ENCODE measurements at regions not wholly inside any gene's neighbourhood (a gene's known extent, or its start where the extent isn't known, plus 50 kb on each side); places are given as distances from the start of the nearest gene placed in this dataset.

DNA sequence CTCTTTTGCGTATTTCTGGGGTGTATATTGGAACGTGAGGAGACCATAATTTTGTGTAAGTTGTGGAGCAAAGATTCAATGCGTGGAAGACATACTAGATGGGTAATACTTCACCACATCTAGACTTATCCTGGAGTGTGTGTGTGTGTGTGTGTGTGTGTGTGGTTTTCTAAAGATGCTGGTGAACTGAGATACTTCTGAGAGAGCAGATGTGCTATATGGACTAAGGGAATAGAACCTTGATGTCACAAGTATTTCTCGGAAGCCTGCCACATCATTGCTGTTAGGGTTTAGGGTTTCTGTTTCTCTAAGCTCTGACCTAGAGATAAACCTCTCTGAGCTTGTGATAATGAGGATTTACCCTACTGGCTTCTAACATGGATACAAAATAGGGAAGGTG is 138.8 kb downstream of the DACT1 start:
- no peak for DNase-seq (ENCODE audit: low read depth)
- TF ChIP-seq, protein P1, sequence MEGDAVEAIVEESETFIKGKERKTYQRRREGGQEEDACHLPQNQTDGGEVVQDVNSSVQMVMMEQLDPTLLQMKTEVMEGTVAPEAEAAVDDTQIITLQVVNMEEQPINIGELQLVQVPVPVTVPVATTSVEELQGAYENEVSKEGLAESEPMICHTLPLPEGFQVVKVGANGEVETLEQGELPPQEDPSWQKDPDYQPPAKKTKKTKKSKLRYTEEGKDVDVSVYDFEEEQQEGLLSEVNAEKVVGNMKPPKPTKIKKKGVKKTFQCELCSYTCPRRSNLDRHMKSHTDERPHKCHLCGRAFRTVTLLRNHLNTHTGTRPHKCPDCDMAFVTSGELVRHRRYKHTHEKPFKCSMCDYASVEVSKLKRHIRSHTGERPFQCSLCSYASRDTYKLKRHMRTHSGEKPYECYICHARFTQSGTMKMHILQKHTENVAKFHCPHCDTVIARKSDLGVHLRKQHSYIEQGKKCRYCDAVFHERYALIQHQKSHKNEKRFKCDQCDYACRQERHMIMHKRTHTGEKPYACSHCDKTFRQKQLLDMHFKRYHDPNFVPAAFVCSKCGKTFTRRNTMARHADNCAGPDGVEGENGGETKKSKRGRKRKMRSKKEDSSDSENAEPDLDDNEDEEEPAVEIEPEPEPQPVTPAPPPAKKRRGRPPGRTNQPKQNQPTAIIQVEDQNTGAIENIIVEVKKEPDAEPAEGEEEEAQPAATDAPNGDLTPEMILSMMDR (IDR thresholded peaks at IDR 0.05; ENCODE audit: control insufficient read depth, insufficient read depth, low read depth, low read length, missing control alignments): no peak
- H3K4me3 ChIP-seq (ENCODE audit: control insufficient read depth, low read depth, low read length): no peak overlapping the region

DNA sequence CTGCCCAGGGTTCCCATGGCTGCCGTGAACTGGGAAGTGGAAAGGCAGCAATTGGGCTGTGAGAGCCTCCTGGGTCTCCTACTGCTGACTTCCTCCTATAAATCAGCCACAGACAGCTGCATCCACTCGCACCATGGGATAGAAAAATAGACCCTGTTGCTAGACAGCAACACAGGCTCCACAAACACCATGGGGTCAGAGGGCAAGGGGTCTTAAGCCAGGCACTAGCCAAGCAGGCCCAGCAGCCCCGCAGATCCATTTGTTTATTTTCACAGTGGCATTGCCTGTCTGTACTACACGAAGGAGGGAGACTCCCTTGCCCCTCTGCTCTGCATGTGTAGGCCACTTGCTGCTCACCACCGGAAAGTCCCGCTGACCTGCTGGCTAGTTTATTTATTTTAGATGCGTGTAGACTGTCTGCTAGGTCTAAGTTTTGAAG is 139.8 kb downstream of the DACT1 start:
- DNase-seq (ENCODE audit: low read depth): no peak
- H3K4me3 ChIP-seq (ENCODE audit: control insufficient read depth, low read depth, low read length): no peak overlapping the region
- TF ChIP-seq, protein P1 (IDR thresholded peaks at IDR 0.05; ENCODE audit: control insufficient read depth, insufficient read depth, low read depth, low read length, missing control alignments): no peak

DNA sequence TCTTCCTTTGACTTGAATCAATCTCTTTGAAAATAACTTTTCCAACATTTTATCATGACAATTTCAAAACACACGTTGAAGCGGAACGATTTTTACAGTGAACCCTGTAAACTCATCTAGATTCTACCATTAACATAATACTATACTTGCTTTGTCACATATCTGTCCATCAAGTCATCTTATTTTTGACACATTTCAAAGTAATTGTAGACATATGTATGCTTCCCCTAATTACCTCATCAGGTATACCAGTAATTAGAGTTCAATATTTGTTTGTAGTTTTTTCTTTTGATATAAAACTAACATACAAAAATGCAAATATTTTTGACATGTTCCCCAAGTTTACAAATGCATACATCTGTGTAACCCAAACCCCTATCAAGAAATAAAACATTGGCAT is 140.4 kb downstream of the DACT1 start:
- no peak overlapping the region for H3K4me3 ChIP-seq (ENCODE audit: control insufficient read depth, low read depth, low read length)
- TF ChIP-seq, protein P1 (IDR thresholded peaks at IDR 0.05; ENCODE audit: control insufficient read depth, insufficient read depth, low read depth, low read length, missing control alignments): no peak
- no peak for DNase-seq (ENCODE audit: low read depth)

DNA sequence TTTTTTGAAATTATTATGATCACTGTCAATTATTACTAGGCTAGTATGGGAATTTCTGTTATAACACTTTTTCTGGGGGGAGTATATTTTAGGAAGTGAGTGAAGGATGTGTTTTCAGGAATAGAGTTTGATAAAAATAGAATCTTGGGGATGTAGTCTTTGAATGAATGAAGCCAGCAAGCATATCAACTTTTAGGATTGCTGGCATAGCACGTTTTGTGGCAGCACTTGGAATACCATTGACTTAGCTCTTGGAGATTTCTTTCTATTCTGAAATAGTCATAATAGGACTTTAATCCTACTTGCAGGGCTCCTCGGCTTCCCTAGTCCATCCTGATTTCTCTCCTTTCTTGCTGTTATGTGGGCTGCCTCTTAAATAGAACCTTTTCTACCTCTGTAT is 141.6 kb downstream of the DACT1 start:
- TF ChIP-seq, protein P1 (IDR thresholded peaks at IDR 0.05; ENCODE audit: control insufficient read depth, insufficient read depth, low read depth, low read length, missing control alignments): no peak
- DNase-seq (ENCODE audit: low read depth): no peak
- H3K4me3 ChIP-seq (ENCODE audit: control insufficient read depth, low read depth, low read length): no peak overlapping the region

DNA sequence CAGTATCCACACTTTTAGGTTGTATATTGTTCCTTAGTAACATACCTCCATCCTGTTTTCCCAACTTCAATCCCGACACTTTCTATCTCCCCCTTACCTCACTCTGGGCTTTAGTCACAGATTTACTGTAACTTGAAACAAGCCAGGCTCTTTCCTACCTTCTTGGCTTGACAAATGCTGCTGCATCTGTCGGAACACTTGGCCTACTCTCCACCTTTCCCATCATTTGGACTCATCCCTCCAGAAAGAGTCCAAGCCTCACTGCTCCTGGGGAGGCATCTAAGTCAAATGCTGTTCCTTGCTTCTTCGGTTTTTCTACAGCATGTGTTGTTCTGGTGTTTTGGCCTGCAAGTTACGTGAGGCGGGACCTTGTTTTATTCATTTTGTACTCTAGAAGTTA is 142.4 kb downstream of the DACT1 start:
- DNase-seq (ENCODE audit: low read depth): no peak
- TF ChIP-seq, protein P1 (IDR thresholded peaks at IDR 0.05; ENCODE audit: control insufficient read depth, insufficient read depth, low read depth, low read length, missing control alignments): no peak
- H3K4me3 ChIP-seq (ENCODE audit: control insufficient read depth, low read depth, low read length): no peak overlapping the region

DNA sequence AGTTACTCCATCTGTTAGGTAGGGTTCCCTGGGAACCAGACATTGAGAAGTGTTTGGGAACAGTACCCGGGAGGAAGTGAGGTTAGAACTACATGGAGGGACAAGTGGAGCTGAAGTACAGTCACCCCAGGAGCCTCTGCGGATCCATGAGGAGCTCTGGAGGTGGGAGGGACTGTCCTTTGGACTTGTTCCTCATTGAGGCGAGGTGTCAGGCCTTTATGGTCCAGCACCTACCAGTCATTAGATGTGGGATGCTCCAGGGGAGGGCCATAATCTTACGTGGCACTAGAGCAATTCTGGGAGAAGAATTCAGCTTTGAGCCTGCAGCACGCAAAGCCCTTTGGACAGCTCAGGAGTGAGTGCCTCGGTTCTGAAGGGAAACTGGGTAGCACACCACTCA is 142.8 kb downstream of the DACT1 start:
- no peak for DNase-seq (ENCODE audit: low read depth)
- TF ChIP-seq, protein P1 (IDR thresholded peaks at IDR 0.05; ENCODE audit: control insufficient read depth, insufficient read depth, low read depth, low read length, missing control alignments): no peak
- no peak overlapping the region for H3K4me3 ChIP-seq (ENCODE audit: control insufficient read depth, low read depth, low read length)

DNA sequence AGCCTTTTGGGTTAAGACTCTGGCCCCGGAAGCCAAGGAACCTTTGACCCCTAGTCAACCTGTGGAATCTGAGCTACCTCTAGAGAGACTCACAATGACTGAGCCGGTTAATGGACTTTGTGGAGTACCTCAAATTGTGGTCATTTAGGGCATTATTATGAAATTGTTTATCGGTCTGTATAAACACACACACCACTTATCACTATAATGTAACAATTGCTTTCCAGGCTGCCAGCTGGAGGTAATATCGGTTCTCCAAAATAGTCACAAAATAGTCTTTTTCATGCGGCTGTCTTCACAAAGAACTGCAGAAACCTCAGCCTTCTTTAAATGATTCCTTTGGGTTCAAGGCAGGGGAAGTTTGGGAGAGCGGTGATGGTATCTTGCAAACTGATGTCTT is 144.2 kb downstream of the DACT1 start:
- DNase-seq (ENCODE audit: low read depth): no peak
- TF ChIP-seq, protein P1 (IDR thresholded peaks at IDR 0.05; ENCODE audit: control insufficient read depth, insufficient read depth, low read depth, low read length, missing control alignments): no peak
- H3K4me3 ChIP-seq (ENCODE audit: control insufficient read depth, low read depth, low read length): no peak overlapping the region
